HG03565 (cell line): ENCODE measurements at regions not wholly inside any gene's neighbourhood (a gene's known extent, or its start where the extent isn't known, plus 50 kb on each side); places are given as distances from the start of the nearest gene placed in this dataset.

Source experiments
- ATAC-seq: cut with Tn5 transposase; IDR thresholded peaks from one replicate; pipeline ENCODE4 v1.9.1; 2021; ENCODE audit warnings: mild to moderate bottlenecking, moderate library complexity; ENCODE audit not compliant: unreplicated experiment

DNA sequence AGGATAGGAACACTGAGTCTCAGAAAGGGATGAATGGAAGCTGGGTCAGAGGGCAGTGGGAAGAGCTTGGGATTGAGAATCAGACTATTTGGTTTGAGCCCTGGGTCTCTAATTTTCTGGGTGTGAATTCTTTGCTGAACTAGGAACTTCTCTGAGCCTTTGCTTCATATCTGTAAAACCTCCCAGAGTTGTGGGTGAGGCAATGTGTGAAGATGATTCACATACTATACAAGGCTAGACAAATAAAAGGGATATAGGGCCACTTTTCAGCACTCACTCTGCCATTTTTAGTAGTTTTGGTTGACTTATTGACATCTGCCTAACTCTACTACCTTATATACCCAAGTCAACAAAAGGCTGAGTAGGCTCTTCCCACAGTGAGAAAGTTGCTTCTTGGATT is 77.7 kb upstream of the JUN start:
- ATAC-seq: no peak

DNA sequence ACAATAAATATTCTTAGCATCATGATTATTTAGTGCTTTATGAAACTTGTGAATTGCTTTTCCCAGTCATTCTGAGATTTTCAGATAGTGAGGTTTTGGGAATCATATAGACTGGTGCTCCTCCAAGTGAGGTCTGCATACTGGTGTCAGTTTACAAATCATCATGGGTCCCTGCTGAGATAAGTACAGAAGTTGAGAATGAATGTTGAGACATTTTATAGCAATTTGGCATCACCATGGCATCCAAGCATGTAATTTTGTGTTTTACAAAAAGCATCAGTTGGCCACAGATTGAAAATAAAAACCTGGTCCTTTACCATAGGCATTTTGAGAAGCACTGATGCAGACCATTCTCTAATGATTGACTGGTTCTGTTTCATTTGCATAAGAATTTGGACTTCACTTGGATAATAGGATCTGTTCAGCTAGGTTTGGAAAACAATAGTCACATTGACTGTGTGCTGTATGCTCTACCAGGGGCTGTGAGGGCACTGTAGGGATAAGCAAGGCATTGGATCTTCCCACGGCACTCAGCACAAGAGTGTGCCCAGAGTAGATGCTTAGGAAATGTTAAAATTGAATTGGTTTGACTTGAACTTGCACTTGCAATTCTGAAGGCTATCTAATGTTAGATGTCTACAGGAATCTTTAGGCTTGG is 79.0 kb upstream of the JUN start:
- no peak for ATAC-seq

DNA sequence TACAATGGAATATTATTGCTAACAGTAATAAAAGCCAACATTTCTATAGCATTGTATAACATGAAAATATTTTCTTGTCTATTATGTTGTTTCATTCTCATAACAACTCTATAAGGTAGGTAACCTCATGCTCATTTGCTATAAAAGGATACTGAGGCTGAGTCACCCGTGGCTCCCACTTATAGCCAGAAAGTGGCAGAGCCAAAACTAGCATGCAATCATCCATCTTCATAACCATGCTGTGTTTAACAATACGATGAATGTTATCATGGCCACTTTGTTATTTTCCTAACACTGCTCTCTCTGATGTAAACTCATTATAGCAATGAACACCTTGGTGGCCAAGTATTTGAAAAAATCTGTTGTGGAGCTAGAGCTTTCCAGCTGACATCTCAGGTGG is 80.8 kb upstream of the JUN start:
- ATAC-seq: no peak

DNA sequence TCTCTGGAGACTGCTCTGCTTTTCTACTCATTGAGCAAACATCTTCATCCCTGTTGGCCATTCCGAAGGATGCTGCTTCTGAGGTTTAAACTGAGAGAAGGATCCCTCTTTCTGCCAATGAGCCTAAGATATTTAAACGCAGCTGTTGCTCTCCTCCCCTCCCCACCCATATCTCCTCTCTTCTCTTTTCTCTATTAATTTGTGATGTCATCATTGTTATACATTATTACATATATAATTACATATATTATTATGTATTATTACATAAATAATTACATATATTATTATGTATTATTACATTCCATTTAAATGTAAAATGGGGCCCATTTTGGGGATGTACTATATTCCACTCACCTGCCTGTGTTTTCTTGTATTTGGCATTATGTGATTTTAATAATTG is 82.7 kb upstream of the JUN start:
- ATAC-seq: no peak

DNA sequence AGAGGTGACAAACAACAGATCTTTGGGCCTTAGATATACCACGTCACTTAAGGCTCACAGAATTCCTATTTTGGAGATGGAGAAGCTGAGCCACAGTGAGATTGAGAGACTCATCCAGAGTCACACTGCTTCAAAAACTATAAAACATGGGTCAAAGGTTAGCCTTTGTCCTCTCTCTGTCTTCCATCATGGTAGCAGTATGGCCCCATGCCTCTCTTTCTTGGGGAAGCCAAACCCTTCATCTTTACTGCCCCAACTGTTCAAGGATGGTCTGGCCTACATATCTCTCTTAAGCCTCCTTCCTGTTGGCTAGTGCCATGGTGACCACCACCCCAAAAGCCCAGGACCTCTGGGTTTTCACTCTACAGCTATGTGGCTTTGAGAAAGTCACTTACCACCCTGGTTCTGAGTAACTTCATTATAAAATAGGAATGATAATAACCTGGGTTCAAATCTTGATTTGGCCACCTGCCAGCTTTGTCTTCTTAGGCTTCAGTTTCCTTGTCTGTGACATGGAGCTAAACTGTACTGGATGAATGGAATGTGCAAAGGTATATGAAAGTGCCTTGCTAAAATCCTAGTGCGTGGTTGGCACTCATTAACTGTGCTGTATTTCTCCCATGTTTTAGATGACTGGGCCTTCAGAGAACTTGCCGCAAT is 85.9 kb upstream of the JUN start:
- ATAC-seq: no peak

DNA sequence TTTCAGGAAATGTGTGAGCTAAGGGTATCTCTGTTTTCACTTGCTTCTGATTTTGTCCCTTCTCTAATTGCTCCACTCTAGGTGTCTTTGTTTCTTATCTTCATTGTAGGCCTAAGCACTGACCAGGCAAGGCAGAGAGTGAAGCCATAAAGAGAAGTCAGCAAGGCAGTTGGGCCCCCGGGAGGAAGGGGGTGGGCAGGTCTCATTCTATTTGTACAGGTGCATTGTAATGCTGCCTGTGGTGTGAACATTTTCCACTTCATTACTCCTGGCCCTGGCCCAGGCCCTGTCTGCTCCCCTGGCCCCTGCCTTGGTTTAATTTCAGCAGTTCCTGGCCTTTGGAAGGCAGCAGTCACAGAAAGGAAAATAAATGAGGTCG is 86.4 kb upstream of the JUN start:
- ATAC-seq: no peak

DNA sequence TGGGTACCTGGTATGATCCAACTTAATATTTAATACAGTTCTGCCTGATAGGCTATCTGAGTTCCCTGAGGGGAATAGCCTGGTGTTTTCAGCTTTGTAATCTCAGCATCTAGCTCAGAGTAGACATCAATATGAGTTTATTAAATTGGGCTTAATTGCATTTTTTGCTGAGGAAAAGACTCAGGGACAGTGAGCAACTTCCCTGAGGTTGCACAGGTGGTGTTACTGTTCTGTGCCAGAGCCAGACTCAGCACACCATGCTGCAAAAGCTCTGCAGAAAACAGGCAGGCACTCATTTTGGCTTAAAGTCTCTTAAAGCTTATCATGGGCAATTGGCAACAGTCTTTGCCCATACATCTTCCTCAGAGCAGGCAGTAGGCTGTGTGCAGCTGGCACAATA is 90.5 kb upstream of the JUN start:
- no peak for ATAC-seq

DNA sequence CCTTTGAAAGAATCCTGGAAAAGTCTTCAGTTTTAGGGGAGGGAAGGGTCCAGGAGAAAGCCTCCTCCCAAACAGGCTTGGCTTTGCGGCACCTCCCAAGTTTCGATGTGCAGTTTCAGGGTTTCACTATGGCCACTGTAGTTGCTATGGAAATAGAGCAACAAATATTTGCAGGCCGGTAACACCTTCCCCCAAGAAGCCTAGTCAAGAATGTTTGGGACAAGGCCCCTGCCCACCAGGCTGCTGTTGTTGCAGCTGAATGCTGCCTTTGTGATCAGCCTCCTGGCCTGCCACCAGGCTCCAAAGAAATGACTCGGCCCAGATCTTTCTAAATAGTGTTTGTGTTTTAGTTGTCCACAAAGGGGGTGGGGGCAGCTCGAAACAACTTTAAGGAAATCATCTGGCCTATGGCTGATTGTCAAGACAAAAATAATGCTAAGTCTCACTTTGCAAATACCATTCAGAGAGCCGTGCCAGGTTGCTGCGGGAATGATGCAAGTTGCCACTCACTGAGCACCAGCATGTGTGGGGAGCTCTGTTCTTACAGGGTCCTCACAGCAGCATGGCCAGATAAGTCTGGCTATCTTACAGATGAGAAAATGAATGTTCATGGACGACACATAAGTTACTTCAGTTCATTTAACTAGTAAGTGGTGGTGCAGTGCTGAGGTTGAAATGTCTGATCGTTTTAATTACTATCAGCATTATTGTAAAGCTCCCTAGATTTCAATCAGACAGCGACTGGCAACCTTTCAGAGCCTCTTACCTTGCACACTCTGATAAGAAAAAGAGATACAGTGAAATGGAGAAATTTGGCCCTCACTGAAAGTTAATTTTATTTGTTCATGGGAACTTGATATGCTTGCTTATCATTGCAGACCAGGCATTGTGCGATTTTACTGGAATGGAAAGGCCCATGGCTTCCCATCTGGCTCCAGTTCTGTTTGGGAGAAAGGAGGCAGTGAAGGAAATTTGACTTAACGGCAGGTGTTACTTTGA is 91.2 kb upstream of the JUN start:
- no peak for ATAC-seq

DNA sequence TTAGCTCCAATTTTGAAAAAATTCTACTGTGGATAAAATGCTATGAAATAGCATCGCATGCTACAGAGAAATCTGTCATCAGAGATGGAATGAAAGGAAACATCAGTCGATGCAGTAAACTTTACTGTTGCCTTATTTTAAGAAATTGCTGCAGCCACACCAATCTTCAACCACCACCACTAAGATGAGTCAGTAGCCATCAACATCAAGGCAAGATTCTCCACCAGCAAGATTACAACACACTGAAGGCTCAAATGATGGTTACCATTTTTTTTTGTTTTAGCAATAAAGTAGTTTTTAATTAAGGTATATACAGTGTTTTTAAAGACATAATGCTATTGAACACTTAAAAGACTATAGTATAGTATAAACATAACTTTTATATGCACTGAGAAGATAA is 95.6 kb upstream of the JUN start:
- no peak for ATAC-seq

DNA sequence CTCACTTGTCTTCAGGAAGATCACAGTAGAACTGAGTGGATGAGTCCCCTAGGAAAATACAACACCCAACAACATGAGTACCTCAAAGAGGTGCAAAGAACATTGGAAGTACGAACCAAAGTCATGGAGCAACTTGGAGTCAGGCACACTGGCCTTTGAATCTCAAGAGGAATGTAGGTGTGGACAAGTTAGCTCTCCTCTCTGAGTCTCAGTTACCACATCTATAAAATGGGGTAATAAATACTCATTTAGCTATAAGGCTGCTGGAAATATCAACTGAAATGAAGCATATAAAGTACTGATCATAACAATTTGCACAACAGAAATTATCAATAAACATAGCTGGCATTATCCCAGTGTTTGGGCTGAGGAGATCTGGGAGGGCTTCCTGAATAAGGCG is 96.7 kb upstream of the JUN start:
- ATAC-seq: no peak

DNA sequence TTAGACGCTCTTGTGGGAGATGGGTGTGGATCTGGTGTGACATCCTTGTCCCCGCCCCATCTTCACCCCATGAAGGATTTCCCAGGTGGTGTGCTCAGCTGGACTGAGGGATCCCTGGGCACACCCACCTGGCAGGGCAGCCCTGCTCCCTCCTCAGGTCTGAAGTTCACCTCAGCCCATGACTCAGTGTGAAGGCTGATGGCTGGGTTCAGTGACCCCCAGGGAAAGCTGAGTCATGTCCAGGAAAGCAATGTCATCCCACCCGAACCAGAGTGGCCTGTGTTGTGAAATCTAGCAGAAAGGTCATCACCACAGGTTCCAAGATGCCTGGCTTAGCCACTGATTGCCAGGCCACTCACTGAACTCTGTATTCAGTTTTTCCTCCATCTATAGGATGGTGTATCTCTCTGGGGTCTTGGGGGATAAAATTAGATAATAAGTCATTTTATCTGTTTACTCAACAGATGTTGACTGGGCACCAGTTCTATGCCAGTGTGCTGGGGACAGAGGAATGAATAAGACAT is 97.7 kb upstream of the JUN start:
- ATAC-seq: no peak

DNA sequence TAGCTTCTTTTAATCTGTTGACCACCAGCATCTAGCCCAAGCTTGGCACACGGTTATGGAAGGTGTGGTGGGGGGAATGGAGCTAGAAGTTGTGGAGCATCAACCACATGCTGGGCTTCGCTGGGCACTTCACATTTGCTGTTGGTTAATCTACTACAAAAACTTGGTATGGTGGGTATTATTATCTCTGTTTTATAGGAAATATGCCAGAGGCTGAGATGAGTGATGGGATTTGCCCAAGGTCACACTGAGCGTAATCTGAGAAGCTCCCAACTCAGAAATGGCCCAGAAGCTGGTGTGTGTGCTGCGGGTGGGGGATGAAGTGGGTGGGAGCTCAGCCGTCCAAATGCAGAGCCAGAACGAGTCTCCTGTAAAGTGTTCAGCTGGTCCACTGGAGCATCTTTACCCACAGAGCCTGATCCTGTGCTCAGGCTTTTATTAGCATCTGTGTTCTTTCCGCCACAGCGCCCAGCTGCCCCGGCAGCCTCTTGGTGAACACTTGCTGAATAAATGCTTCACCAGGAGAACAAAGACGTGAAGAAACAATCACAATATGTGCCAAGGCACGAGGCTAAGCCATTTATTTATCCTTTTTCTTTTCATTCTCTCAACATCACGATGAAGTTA is 98.6 kb upstream of the JUN start:
- ATAC-seq: no peak

DNA sequence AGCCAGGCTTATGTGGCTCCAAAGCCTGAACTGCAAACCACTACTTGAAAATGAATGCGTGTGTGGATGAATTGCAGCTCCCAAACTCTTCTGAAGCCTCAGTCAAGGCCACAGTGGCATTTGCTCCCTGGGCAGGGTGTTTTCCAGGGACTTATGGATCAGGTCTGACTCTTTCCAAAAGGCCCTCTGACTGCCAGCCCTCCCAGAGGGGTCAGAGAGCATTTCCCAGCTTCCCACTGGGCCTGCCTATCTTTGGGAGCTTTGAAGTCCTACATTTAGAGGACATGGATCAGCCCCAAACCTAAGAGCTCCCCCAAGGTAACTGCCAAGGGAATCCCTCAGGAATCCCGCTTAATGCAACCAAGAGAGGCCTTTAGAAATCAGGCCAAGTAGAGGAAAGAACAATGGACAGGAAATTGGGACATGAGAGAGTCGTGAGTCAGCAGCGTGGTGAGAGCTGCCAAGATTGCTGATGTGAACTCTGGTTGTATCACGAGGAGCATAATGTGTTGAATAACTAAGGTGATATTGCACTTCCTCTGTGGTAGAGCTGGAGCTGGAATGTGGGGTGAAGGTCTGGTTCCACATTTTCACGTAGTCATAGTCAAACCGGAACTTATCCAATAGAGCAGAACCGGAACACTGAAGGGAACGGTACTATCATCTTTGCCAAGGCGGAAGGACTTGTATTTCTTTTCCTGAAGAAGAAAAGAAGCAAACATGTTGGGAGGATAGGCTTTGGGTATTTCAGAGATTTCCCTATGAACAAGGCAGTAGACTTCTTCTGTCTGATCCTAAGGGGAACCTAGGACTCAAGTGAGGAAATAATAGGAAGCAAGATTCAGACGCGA is 99.4 kb upstream of the JUN start:
- ATAC-seq: no peak

DNA sequence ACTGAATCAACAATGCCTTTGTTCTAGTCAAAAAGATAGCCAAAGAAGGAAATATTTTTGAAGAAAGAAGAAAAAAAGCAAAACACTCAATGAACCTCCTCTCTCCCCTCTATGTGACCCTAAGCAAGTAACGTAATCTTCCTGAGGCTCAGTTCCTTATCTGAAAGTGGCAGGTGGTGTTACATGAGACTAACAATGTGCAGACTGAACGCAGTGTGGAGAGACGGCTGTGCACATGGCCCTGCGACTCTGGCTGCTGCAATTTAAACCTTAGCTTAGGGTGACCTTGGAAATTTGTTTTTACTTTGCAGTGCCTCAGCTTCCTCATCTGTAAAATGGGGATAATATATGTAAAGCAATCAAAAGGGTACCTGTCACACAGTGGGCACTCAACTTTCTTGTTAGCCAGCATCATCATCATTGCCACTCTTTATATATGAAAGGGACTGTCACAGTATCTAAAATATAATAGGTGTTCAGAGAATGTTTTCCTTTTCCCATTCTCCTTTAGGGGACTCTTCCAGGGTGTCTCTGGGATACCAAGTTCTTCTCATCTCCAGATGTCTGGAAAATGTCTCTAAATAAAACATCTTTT is 100.1 kb upstream of the JUN start:
- no peak for ATAC-seq

DNA sequence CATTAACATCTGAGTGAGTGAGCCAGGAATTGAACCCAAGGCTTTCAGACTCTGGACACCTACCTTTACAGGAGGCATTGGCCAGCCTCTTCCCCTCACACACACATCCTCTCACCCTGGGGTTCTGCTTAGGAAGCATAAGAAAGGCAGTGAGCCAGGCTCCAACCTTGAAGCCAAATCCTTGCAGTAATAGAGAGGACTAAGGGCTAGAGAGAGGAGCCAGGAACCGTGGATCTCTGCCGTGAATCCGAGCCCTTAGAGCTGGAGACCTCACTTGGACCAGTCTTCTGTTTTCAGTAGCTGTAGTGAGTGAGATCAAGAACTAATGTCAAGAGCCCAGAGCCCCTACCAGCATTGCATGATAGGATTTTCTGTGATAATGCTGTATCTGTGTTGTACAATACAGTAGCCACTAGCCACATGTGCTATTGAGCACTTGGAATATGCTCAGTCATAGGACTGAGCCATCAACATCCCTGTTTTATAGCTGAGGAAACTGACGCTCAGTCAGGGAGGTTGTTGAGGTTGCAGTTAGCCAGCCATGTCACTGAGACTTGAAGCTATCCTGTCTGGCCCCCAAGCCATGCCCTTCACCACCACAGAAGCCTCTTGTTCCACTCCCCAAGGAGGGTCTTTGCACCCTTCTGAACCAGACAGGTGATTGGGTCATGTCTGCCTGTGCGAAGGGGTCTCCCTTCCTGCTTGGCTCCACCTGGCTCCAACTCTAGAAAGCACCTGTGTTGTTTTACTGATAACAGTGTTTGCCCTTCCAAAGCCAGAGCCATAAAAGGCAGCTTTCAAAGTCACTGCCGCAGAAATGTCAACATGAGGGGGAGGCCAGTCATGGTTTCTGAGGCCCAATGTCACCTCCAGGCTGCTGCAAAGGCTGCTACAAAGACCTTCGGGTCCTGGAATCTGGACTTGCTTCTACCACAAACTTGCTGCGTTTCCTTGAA is 101.1 kb upstream of the JUN start:
- no peak for ATAC-seq

DNA sequence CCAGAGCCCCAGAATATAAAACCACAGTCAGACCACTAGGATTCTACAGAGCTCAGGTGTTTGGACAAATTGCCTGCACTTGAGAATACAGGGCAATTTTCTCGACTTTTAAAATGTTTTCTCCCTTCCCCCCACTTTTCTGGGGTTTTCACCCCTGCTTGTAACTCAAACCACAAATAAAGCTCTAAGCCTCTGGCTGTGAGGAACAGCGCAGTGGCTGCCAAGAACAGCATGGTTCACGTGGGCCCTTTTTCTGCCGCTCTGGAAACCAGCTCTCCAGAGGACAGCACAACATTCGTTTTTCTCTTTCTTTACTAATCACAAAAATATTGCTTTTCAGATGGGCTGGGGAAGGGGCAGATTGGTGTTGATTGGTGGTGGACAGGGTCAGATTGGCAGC is 102.2 kb upstream of the JUN start:
- ATAC-seq: no peak

DNA sequence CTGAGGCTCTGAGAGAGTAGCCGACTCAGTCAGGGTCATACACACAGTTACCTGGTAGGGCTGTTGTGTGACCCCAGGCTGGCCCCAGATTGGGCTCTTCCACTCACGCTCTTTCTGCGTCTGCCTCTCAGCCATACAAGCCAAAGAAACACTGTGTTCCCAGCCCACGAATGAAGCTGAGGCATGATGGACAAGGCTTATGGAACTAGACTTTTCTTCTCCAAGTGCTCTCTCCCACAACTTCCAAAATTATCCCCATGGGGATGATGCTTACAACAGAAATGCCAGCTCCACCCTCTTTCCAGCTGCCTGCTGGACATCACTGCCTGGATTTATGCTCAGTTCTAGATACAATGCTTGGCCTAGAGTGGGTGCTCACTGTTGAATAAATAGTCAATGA is 102.8 kb upstream of the JUN start:
- ATAC-seq: no peak

DNA sequence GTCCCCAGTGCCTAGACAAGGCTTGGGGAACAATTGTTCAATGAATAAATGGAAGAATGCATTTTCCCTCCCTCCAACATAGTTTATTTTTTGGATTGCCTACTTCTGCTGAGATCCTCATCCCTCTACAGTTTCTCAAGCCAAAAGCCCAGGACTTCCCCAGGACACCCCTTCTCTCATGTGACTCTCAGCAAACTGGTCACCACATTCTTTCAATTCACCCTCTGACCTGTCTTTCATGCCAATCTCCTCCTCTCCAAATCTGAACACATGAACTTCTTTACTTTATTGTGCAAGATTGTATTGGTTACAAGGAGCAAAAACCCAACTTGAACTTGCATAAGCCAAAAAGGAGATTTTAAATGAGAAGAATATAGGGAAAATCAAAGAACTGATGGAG is 103.2 kb upstream of the JUN start:
- ATAC-seq: no peak

DNA sequence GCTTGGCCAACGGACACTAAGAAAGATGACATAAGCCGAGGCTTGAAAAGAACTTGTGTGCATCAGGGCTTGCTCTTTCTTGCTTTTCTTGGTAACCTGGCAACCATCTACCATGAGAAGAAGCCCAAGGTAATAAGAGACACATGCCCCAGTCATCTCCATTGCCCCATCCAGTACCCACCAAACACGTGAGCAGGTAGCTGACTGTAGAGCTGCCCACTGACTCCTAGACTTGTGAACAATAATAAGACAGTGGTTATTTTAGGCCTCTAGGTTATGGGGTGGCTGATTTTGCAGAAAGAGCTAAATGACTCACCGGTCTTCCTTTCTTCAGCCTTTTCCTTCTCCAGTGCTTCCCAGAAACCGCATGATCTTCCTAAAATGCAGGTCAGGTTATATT is 105.0 kb upstream of the JUN start:
- ATAC-seq: no peak
